ENCODE measurements at regions not wholly inside any gene's neighbourhood (a gene's known extent, or its start where the extent isn't known, plus 50 kb on each side); places are given as distances from the start of the nearest gene placed in this dataset.
"Not testable (repeated sequence)": the region's sequence is repeated elsewhere in the genome, so short reads cannot be mapped to it uniquely, and the experiment has no call there.

DNA sequence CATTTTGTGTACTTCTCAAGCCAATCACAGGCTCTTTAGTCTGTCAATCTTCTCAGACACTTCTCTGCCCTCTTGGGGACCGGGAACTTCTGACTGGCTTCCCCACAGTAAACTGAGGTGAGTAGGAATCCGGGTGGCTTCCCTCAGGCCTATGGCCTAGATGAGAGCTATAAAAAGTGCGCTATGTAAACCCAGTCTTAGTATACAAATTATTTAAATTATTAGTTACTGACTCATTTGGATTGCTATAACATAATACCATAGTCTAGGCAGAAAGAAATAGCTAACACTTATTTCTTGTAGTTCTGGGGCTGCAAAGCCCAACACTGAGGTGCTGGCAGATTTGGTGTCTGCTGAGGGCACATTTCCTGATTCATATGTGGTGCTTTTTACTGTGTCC lies 109.2 kb upstream of the MCHR2 start:
- H3K4me3 ChIP-seq (ENCODE audit: low read depth, low read length) = no peak overlapping the region

DNA sequence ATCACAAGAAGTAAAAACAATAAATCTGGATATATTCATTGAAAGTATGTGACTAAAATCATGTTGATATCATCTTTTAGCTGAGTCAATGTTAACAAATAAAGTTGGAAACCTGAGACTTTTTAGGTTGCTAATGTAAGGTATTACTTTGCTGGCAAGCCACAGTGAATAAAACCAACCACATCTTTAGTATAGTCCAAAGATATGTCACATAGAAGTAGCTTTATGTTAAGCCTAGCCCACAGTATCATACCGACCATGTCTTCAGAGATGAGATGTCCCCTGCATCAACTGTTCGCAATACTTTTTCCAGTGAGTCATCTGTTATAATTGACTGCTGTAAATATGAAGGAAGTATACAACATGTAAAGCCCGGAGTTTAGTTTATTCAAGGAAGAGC lies 107.6 kb upstream of the MCHR2 start:
- H3K4me3 ChIP-seq (ENCODE audit: low read depth, low read length) = no peak overlapping the region

DNA sequence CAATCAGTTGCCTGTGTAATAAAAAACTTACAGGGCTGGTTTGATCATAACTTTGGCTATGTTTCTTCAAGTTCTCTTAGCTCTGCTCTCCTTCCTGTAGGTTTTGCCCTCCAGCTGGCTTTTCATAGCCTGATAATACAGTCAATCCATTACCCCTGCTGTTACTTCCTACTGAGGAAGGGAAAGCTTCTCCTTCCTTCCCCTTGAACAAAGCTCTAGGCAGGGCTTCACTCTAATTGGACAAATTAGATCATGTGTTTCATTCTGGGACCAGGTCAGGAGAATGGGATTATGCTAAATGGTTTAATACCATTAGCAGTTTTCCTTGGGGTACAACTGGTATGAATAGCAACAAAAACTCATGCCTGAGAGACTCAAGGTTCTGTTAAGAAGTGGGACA lies 106.8 kb upstream of the MCHR2 start:
- no peak overlapping the region for H3K4me3 ChIP-seq (ENCODE audit: low read depth, low read length)

DNA sequence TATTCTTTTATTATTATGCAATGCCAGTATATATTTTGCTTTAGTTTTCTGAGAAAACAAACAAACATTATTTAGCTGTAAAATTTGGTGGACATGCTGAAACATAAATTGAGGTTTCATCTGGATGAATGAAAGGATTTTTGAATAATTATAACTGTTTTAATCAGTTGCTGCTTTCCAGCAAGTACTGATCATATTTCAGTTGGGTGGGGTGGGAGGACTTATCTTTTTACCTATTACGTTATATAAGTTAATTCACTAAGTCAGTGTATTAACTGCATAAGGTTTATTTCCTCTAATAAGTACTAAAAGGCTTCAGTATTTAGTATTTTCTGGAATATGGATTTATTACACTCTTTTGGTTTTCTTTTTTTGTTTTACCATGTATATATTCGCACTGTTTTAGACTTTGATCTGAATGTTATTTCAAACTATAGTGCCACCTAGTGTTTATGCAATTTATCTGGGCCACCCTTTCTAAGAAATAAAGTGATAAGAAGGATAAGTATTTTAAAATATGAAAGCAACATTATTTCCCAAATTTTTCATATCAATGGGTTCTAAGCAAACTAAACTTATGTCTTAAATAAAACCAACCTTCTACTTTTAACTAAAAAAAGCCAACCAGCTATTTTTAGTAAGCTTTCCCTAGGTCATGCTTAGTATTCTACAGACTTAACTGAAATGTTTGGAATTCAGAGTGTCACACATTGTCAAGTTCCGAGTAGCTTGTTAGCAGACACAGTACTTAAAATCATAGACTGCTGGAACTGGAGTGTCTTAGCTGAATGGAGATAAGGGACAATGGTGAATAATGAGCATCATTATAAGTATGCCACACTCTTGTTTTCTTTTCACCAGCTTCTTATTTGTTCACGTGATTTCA lies 105.4 kb upstream of the MCHR2 start:
- no peak overlapping the region for H3K4me3 ChIP-seq (ENCODE audit: low read depth, low read length)

DNA sequence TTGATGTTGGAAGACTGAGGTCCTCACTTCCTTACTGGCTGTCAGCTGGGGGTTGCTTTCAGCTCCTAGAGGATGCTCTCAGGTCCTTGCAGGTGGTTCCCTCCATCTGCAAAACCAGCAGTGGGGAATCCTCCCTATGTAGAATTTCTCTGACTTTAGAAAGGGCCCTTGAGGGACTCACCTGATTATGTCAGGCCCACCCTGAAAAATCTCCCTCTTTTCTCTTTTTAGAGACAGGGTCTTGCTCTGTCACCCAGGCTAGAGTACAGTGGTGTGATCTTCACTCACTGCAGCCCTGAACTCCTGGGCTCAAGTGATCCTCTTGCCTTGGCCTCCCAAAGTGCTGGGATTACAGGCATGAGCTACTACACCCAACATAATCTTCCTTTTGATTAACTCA lies 102.9 kb upstream of the MCHR2 start:
- H3K4me3 ChIP-seq (ENCODE audit: low read depth, low read length) = no peak overlapping the region

DNA sequence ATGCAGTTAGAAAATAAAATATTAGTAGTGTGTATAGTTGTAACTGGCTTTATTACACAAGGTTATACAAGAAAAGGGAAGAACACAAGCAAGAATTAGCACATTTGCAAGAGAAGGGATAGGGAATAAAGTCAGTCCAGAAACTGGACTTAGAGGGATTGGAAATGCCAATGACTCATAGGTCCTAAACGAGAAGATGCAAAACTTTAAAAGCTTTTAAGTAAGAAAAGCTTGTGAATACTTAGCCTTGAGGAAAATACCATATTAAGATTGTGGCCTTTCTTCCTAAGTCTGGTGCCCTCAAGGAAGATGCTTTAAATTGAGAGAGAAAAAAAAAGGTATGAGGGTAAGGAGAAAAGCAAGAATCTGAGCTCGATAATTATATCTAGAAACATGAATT lies 102.3 kb upstream of the MCHR2 start:
- H3K4me3 ChIP-seq (ENCODE audit: low read depth, low read length) = no peak overlapping the region

DNA sequence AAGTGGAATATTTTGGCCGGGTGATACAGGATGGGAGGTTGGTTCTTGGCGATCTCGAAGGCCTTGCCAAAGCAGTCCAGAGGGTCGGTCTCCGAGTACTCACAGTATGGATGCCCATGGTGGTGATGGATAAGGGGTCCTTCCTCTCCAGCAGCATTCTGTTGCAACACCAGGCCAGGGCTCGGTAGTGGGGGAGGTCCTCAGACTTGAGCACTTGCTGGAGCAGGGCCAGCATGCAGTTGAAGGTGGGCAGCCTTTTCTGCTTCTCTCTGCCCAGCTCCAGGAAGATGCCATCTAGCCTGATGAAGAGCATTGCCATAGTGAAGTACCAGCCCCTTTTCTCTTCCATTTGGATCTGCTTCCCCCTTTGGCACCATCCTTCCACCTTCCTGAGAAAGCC lies 99.4 kb upstream of the MCHR2 start:
- no peak overlapping the region for H3K4me3 ChIP-seq (ENCODE audit: low read depth, low read length)

DNA sequence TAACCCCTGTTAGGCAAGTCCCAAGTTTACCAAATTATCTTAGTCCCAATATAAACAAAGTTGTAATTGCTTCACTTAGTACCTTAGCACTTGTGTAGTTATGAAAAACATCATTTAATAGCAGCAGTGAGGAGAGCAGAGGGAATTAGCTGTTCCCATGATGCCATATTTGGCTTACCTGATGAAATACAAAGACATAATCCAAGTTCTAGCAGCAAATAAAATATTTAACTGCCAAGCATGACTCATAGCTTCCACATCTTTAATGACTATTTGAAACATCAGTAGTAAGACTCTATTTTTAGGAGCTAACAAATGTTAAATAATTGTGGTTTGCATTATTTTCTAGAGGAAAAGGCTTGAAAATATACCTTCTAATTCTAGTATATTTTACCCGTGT lies 94.0 kb upstream of the MCHR2 start:
- no peak overlapping the region for H3K4me3 ChIP-seq (ENCODE audit: low read depth, low read length)

DNA sequence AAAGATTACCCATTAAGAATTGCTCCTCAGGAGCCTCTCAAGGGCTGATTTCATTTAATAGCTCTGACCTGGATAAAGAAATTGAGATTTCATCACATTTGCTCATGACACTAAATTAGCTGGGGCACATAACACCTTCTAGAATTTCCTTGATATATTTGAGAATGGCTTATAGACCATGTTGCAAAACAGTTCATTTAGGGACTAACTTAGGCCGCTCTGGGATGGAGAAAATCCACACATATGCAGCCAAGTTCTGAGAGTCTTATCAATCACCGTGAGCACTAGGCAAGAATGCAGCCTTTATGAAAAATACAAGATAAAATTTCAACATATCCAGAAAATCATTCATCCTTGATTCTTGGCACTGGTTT lies 91.0 kb upstream of the MCHR2 start:
- H3K4me3 ChIP-seq (ENCODE audit: low read depth, low read length) = no peak overlapping the region

DNA sequence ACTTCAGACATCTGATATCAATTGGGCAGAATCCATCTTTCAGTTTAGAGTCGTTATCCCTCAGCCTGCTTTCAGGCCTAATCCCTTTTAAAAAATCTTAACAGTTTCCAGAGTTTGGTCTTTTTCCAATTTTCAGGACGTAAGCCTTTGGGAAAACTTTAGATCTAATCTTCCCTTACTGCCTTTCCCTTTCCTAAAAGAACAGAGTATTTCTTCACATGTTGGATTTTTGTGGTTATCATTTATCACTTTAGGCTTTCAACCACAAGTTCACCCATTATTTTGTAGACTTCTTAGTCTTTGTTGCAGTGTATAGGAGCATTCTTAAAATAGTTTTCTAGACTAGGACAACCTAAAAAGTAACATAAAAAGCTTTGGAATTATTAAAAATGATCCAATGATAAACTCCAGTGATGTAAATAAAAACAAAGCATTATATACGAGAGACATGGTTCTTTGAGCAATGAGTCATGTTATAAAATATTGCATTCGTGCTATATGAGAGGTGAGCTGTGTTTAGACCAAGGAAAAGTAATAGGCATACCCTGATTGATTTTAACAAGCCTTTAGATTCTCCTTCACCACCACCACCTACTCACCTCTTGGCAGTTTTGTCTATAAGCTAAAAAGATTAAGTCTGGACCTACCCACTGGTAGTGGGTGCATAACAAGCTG lies 90.4 kb upstream of the MCHR2 start:
- H3K4me3 ChIP-seq (ENCODE audit: low read depth, low read length) = no peak overlapping the region

DNA sequence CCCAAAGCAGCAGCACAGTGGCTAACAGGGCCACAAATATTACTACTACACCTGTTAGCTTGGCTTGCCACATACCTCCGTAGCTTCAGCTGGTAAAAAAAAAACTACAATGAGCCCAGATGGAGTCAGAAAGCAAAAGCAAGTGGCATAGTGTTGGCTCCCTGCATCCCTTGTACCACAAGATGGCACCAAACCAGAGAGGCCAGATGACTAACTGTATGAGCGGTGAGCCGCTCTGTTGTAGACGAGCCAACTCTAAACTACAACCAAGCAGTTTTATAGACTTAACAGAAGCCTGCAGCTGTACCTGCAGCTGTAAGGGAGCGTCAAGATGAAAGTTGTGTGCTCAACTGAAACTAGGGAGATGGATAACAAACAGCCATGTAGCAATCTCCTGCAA lies 84.5 kb upstream of the MCHR2 start:
- H3K4me3 ChIP-seq (ENCODE audit: low read depth, low read length) = no peak overlapping the region

DNA sequence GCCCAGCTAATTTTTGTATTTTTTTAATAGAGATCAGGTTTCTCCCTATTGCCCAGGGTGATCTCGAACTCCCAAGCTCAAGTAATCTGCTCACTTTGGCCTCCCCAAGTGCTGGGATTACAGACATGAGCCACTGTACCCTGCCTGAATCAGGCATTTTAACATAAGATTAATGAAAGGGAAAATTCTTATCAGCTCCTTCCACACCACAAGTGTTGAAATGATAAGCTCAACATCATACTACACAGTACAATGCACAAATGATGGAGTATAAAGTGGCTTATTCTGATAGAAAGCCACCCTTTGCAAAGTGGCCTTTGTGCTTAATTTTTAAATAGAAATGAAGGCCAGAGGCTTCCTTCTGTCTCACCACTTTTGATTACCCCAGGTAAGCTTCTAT lies 71.3 kb upstream of the MCHR2 start:
- H3K4me3 ChIP-seq (ENCODE audit: low read depth, low read length) = no peak overlapping the region

DNA sequence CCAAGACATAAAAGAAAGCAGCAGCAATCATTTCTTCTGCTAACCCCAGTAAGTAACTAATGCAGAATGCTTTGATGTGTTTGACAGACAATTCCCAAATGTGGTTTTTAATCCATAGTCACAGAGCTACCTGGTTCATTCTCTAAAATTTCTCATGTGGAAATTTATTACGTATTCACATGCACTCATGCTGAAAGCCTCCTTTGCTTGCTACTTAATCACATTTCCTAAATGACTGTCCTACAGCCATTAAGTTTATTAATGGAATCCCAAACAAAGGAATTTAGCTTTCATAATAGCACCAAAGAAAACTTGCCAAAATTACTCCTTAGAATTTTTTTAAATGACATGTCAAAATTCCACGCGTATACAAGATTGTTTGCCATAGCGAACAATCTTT lies 68.6 kb upstream of the MCHR2 start:
- H3K4me3 ChIP-seq (ENCODE audit: low read depth, low read length) = no peak overlapping the region

DNA sequence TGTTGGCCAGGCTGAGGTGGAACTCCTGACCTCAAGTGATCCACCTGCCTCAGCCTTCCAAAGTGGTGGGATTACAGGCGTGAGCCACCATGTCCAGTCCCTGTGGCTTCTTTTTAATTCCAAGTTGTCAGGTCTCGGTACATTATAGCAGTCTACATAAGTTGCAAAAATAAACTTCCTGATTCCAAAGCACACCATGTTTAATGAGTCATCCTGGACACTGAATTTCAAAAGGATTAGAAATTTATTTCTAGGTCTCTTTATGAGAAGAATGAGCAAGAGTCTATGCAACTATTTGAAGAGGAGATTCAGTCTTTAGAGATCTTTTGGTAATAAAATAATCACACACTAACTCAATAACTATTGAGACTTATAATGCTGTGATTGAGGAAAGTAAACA lies 63.9 kb upstream of the MCHR2 start:
- no peak overlapping the region for H3K4me3 ChIP-seq (ENCODE audit: low read depth, low read length)

DNA sequence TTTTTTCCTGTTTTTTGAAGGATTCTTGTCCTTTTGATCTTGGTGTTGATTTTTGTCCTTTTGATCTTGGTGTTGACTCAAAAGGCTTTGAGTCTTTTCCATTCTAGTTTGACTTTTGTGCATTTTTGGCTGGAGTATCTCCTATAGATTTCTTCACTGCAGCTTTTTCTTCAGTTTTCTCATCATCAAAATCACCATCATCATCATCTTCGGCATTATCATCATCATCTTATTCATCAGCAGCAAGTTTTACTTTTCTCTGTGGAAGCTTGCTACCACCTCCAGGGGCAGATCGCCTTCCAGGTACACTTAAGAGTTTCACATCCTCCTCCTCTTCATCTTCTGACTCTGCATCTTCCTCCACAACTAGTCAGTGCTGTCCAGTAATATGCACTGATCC lies 56.5 kb upstream of the MCHR2 start:
- H3K4me3 ChIP-seq (ENCODE audit: low read depth, low read length) = no peak overlapping the region

DNA sequence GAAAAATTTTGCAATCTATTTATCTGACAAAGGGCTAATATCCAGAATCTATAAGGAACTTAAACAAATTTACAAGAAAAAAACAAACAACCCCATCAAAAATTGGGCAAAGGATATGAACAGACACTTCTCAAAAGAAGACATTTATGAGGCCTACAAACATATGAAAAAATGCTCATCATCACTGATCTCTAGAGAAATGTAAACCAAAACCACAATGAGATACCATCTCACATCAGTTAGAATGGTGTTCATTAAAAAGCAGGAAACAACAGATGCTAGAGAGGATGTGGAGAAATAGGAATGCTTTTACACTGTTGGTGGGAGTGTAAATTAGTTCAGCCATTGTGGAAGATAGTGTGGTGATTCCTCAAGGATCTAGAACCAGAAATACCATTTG lies 49.9 kb upstream of the MCHR2 start:
- not testable (repeated sequence) for H3K4me3 ChIP-seq (ENCODE audit: low read depth, low read length)
